Hepatocyte (in vitro differentiated cells): ENCODE measurements at regions not wholly inside any gene's neighbourhood (a gene's known extent, or its start where the extent isn't known, plus 50 kb on each side); places are given as distances from the start of the nearest gene placed in this dataset.

Experiments used
- DNase-seq: peaks from one replicate; pipeline ENCODE4 v3.0.0-alpha.2; 2016; ENCODE audit warnings: low spot score
- H2AFZ ChIP-seq: fragments of 200-600 bp; sonication (generic); 2 replicates; pipeline ENCODE4 v1.6.0; 2016; ENCODE audit warnings: antibody characterized with exemption, mild to moderate bottlenecking
- H3K27ac ChIP-seq: fragments of 200-600 bp; sonication (generic); 2 replicates; pipeline ENCODE4 v1.5.1; 2016; ENCODE audit warnings: mild to moderate bottlenecking
- H3K27me3 ChIP-seq: fragments of 200-600 bp; sonication (generic); 2 replicates; pipeline ENCODE4 v1.6.1; 2016
- H3K36me3 ChIP-seq: fragments of 200-600 bp; sonication (generic); replicated peaks from 2 replicates; pipeline ENCODE4 v1.5.1; 2016; ENCODE audit warnings: low read depth; ENCODE audit not compliant: insufficient read depth
- H3K4me1 ChIP-seq: fragments of 200-600 bp; sonication (generic); 2 replicates; pipeline ENCODE4 v1.5.1; 2016; ENCODE audit warnings: mild to moderate bottlenecking, moderate library complexity; ENCODE audit not compliant: insufficient read depth
- H3K4me2 ChIP-seq: fragments of 200-600 bp; sonication (generic); 2 replicates; pipeline ENCODE4 v1.6.0; 2016
- H3K4me3 ChIP-seq: fragments of 200-600 bp; sonication (generic); 2 replicates; pipeline ENCODE4 v1.5.1; 2016; ENCODE audit warnings: mild to moderate bottlenecking
- H3K79me2 ChIP-seq: fragments of 200-600 bp; sonication (generic); 2 replicates; pipeline ENCODE4 v1.6.0; 2017; ENCODE audit warnings: mild to moderate bottlenecking
- H3K9me2 ChIP-seq: fragments of 200-600 bp; sonication (generic); replicated peaks from 2 replicates; pipeline ENCODE4 v1.6.0; 2017; ENCODE audit warnings: mild to moderate bottlenecking; ENCODE audit not compliant: insufficient read depth
- H3K9me3 ChIP-seq: fragments of 200-600 bp; sonication (generic); 2 replicates; pipeline ENCODE4 v1.5.1; 2016; ENCODE audit warnings: low read depth, mild to moderate bottlenecking
- H4K20me1 ChIP-seq: fragments of 200-600 bp; sonication (generic); 2 replicates; pipeline ENCODE4 v1.6.0; 2016; ENCODE audit warnings: mild to moderate bottlenecking; ENCODE audit not compliant: insufficient read depth, poor library complexity, severe bottlenecking
- CTCF ChIP-seq: fragments of 200-600 bp; sonication (generic); IDR thresholded peaks from 2 replicates; pipeline ENCODE4 v1.5.1; 2016; ENCODE audit warnings: antibody characterized with exemption, mild to moderate bottlenecking; ENCODE audit not compliant: poor library complexity
- EZH2 ChIP-seq: fragments of 200-600 bp; sonication (generic); IDR thresholded peaks from 2 replicates; pipeline ENCODE4 v1.6.1; 2016; ENCODE audit warnings: antibody characterized with exemption, mild to moderate bottlenecking, borderline replicate concordance
- EZH2phosphoT487 ChIP-seq: fragments of 200-600 bp; sonication (generic); IDR thresholded peaks from one replicate; pipeline ENCODE4 v1.6.1; 2018; ENCODE audit warnings: antibody characterized with exemption, mild to moderate bottlenecking, low read depth, moderate library complexity; ENCODE audit not compliant: unreplicated experiment, severe bottlenecking
- WGBS: methylation state at CpG from one replicate; pipeline ENCODE4 v1.1.6; 2016; ENCODE audit warnings: low lambda C conversion rate; ENCODE audit errors: missing lambda C conversion rate; 5-methylcytosine and 5-hydroxymethylcytosine counted together

- Histone ChIP-seq H2AFZ (no peak overlapping the region), H3K4me3 (no peak overlapping the region), H3K27me3 (no peaks in the 10 kb centered on the region), H3K4me2 (no peak overlapping the region), H3K27ac (no peak overlapping the region), H3K36me3 (no peaks in the 10 kb centered on the region), H4K20me1 (no peaks in the 10 kb centered on the region), H3K4me1 (no peaks in the 10 kb centered on the region), H3K79me2 (no peaks in the 10 kb centered on the region), H3K9me2 (no peaks in the 10 kb centered on the region), H3K9me3 (no peaks in the 10 kb centered on the region)
- DNase-seq, result no peak
- TF ChIP-seq EZH2phosphoT487 (no peak), EZH2 (no peak), CTCF (no peak)
- 90% methylated on average over 4 of the region's 4 CpGs for WGBS
Measured at GRCh38 chr21:35344582-35344981, 295.5 kb upstream of the RUNX1 start.

GRCh38 chr21:35343046-35343819 lies 294.1 kb upstream of the RUNX1 start:
- H3K9me3 ChIP-seq, result no peaks in the 10 kb centered on the region
- no peak for DNase-seq
- no peaks in the 10 kb centered on the region for H3K36me3 ChIP-seq
- TF ChIP-seq EZH2phosphoT487 (no peak), CTCF (no peak), EZH2 (no peak)
- H3K4me3 ChIP-seq, result no peak overlapping the region
- no peak overlapping the region for H3K27ac ChIP-seq
- H3K4me1 ChIP-seq, result no peaks in the 10 kb centered on the region
- H3K27me3 ChIP-seq, result no peaks in the 10 kb centered on the region
- 77% methylated on average over 6 of the region's 6 CpGs for WGBS
- H2AFZ ChIP-seq, result no peak overlapping the region
- no peak overlapping the region for H3K4me2 ChIP-seq
- no peaks in the 10 kb centered on the region for H4K20me1 ChIP-seq
- H3K79me2 ChIP-seq, result no peaks in the 10 kb centered on the region
- no peaks in the 10 kb centered on the region for H3K9me2 ChIP-seq

GRCh38 chr21:35342440-35342839 lies 293.3 kb upstream of the RUNX1 start:
- H3K9me3 ChIP-seq, result no peaks in the 10 kb centered on the region
- no peak overlapping the region for H2AFZ ChIP-seq
- no peaks in the 10 kb centered on the region for H3K4me1 ChIP-seq
- WGBS, result 84% methylated on average over 4 of the region's 4 CpGs
- H4K20me1 ChIP-seq, result no peaks in the 10 kb centered on the region
- no peak for DNase-seq
- H3K27me3 ChIP-seq, result no peaks in the 10 kb centered on the region
- no peaks in the 10 kb centered on the region for H3K79me2 ChIP-seq
- no peak overlapping the region for H3K4me3 ChIP-seq
- H3K36me3 ChIP-seq, result no peaks in the 10 kb centered on the region
- TF ChIP-seq EZH2phosphoT487, result no peak
- TF ChIP-seq CTCF, result no peak
- no peak for TF ChIP-seq EZH2
- H3K9me2 ChIP-seq, result no peaks in the 10 kb centered on the region
- H3K27ac ChIP-seq, result no peak overlapping the region
- no peak overlapping the region for H3K4me2 ChIP-seq
